GM21423 (cell line): ENCODE measurements at regions not wholly inside any gene's neighbourhood (a gene's known extent, or its start where the extent isn't known, plus 50 kb on each side); places are given as distances from the start of the nearest gene placed in this dataset.
"Not testable (repeated sequence)": the region's sequence is repeated elsewhere in the genome, so short reads cannot be mapped to it uniquely, and the experiment has no call there.

Experiments
- ATAC-seq: cut with Tn5 transposase; IDR thresholded peaks from one replicate; pipeline ENCODE4 v1.9.1; 2021; ENCODE audit warnings: mild to moderate bottlenecking, moderate library complexity; ENCODE audit not compliant: unreplicated experiment

GRCh38 chr5:103821361-103821760 is 258.8 kb upstream of the NUDT12 start:
- ATAC-seq, result no peak

- ATAC-seq, result no peak
These were observed 246.0 kb upstream of the NUDT12 start for GRCh38 chr5:103808464-103809106.

GRCh38 chr5:103804711-103805110 is 242.1 kb upstream of the NUDT12 start:
- no peak for ATAC-seq

- no peak for ATAC-seq
These were observed 239.1 kb upstream of the NUDT12 start for GRCh38 chr5:103801681-103802080.

- ATAC-seq, result no peak
These were observed 238.3 kb upstream of the NUDT12 start for GRCh38 chr5:103800741-103801495.

- no peak for ATAC-seq
These were observed 231.1 kb upstream of the NUDT12 start for GRCh38 chr5:103793595-103794182.

GRCh38 chr5:103785569-103785968 is 223.0 kb upstream of the NUDT12 start:
- no peak for ATAC-seq

- no peak for ATAC-seq
These were observed 221.1 kb upstream of the NUDT12 start for GRCh38 chr5:103783669-103784068.

- ATAC-seq, result no peak
These were observed 218.2 kb upstream of the NUDT12 start for GRCh38 chr5:103780794-103781193.

- ATAC-seq, result no peak
These were observed 212.1 kb upstream of the NUDT12 start for GRCh38 chr5:103774721-103775120.

GRCh38 chr5:103772248-103772647 is 209.7 kb upstream of the NUDT12 start:
- no peak for ATAC-seq

GRCh38 chr5:103764403-103764802 is 201.8 kb upstream of the NUDT12 start:
- no peak for ATAC-seq

GRCh38 chr5:103758996-103759395 is 196.4 kb upstream of the NUDT12 start:
- no peak for ATAC-seq

- ATAC-seq, result no peak
These were observed 193.4 kb upstream of the NUDT12 start for GRCh38 chr5:103755974-103756373.

GRCh38 chr5:103745353-103746065 is 182.9 kb upstream of the NUDT12 start:
- ATAC-seq, result no peak

GRCh38 chr5:103744159-103744558 is 181.6 kb upstream of the NUDT12 start:
- ATAC-seq, result no peak

GRCh38 chr5:103743421-103743820 is 180.8 kb upstream of the NUDT12 start:
- no peak for ATAC-seq

GRCh38 chr5:103741984-103742383 is 179.4 kb upstream of the NUDT12 start:
- no peak for ATAC-seq

GRCh38 chr5:103736343-103736742 is 173.8 kb upstream of the NUDT12 start:
- not testable (repeated sequence) for ATAC-seq

GRCh38 chr5:103724271-103724670 is 161.7 kb upstream of the NUDT12 start:
- no peak for ATAC-seq

GRCh38 chr5:103721183-103721582 is 158.6 kb upstream of the NUDT12 start:
- no peak for ATAC-seq

GRCh38 chr5:103718108-103718507 is 155.5 kb upstream of the NUDT12 start:
- no peak for ATAC-seq
